ENCODE measurements at regions not wholly inside any gene's neighbourhood (a gene's known extent, or its start where the extent isn't known, plus 50 kb on each side); places are given as distances from the start of the nearest gene placed in this dataset.

DNA sequence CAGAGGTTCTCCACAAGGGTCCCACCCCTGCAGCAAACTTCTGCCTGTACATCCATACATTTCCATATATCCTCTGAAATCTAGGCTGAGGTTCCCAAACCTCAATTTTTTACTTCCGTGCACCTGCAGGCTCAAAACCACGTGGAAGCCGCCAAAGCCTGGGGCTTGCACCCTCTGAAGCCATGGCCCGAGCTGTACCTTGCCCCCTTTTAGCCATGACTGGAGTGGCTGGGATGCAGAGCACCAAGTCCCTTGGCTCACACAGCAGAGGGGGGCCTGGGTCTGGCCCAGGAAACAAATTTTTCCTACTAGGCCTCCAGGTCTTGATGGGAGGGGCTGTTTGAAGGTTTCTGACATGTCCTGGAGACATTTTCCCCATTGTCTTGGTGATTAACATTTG, 84.4 kb downstream of the FSCB start:
- no peak for ATAC-seq
- H3K27ac ChIP-seq: no peak overlapping the region
- no peaks in the 10 kb centered on the region for H3K4me1 ChIP-seq
- no peak overlapping the region for H3K4me3 ChIP-seq
- WGBS, 2 donors (ENCODE audit: low coverage in 1 of 2): 92% methylated on average over 2 of the region's 4 CpGs; no CpG with 5 or more reads in 1 of the 2 donors
- H3K36me3 ChIP-seq: no peaks in the 10 kb centered on the region
- no peaks in the 10 kb centered on the region for H3K27me3 ChIP-seq
- TF ChIP-seq EP300 (IDR thresholded peaks at IDR 0.05) (no peak), POLR2AphosphoS5 (IDR thresholded peaks at IDR 0.05) (no peak), POLR2A (IDR thresholded peaks at IDR 0.05) (no peak)
- TF ChIP-seq, protein P1, sequence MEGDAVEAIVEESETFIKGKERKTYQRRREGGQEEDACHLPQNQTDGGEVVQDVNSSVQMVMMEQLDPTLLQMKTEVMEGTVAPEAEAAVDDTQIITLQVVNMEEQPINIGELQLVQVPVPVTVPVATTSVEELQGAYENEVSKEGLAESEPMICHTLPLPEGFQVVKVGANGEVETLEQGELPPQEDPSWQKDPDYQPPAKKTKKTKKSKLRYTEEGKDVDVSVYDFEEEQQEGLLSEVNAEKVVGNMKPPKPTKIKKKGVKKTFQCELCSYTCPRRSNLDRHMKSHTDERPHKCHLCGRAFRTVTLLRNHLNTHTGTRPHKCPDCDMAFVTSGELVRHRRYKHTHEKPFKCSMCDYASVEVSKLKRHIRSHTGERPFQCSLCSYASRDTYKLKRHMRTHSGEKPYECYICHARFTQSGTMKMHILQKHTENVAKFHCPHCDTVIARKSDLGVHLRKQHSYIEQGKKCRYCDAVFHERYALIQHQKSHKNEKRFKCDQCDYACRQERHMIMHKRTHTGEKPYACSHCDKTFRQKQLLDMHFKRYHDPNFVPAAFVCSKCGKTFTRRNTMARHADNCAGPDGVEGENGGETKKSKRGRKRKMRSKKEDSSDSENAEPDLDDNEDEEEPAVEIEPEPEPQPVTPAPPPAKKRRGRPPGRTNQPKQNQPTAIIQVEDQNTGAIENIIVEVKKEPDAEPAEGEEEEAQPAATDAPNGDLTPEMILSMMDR (IDR thresholded peaks at IDR 0.05): no peak
- no peaks in the 10 kb centered on the region for H3K9me3 ChIP-seq

DNA sequence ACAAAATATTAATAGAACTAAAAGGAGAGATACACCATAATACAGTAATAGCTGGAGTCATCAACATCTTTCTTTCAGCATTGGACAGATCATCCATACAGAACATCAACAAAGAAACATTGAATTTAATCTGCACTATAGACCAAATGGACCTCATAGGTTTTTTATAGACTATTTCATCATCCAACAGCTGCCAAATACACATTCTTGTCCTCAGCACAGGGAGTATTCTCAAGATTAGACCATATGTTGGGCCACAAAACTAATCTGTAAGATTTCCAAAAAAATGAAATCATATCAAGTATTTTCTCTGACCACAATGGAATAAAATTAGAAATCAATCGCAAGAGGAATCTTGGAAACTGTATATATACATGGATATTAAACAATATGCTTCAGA, 86.9 kb downstream of the FSCB start:
- Histone ChIP-seq H3K27me3 (no peaks in the 10 kb centered on the region), H3K4me3 (no peak overlapping the region), H3K9me3 (no peaks in the 10 kb centered on the region), H3K27ac (no peak overlapping the region), H3K36me3 (no peaks in the 10 kb centered on the region), H3K4me1 (no peaks in the 10 kb centered on the region)
- WGBS, 2 donors (ENCODE audit: low coverage in 1 of 2): 64 to 67% methylated on average over 1 of the region's 1 CpG
- no peak for ATAC-seq
- no peak for TF ChIP-seq POLR2A (IDR thresholded peaks at IDR 0.05)
- TF ChIP-seq, protein P1 (IDR thresholded peaks at IDR 0.05): no peak
- no peak for TF ChIP-seq EP300 (IDR thresholded peaks at IDR 0.05)
- TF ChIP-seq POLR2AphosphoS5 (IDR thresholded peaks at IDR 0.05): no peak

DNA sequence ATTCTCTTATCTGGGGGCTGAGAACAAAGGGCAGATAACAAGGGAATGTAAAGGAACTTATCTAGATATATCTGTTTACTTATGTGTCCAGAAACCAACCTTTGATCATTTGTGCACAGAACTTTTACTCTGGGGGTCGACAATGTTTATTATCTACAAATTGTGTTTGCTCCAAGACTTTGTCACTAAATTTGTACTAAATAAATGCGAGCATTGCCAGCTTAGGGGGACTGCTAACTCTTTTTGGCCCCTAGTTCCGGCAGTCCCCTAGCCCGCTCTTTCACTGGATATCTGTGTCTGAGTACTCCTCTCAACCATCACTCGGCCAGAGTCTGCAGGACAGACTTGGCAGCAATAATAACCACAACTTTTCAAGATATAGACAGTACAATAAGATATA, 88.2 kb downstream of the FSCB start:
- H3K27me3 ChIP-seq: no peaks in the 10 kb centered on the region
- H3K27ac ChIP-seq: no peak overlapping the region
- no peaks in the 10 kb centered on the region for H3K36me3 ChIP-seq
- 74 to 83% methylated on average over 2 to 4 of the region's 5 CpGs for WGBS, 2 donors (ENCODE audit: low coverage in 1 of 2)
- no peaks in the 10 kb centered on the region for H3K4me1 ChIP-seq
- no peak for ATAC-seq
- H3K9me3 ChIP-seq: no peaks in the 10 kb centered on the region
- TF ChIP-seq, protein P1 (IDR thresholded peaks at IDR 0.05): no peak
- TF ChIP-seq POLR2AphosphoS5 (IDR thresholded peaks at IDR 0.05) (no peak), POLR2A (IDR thresholded peaks at IDR 0.05) (no peak), EP300 (IDR thresholded peaks at IDR 0.05) (no peak)
- H3K4me3 ChIP-seq: no peak overlapping the region

- Histone ChIP-seq H3K27me3 (no peaks in the 10 kb centered on the region), H3K9me3 (no peaks in the 10 kb centered on the region), H3K4me3 (no peak overlapping the region), H3K27ac (no peak overlapping the region), H3K36me3 (no peaks in the 10 kb centered on the region), H3K4me1 (no peaks in the 10 kb centered on the region)
- 100% methylated on average over 1 of the region's 1 CpG for WGBS, 2 donors (ENCODE audit: low coverage in 1 of 2)
- no peak for TF ChIP-seq POLR2AphosphoS5 (IDR thresholded peaks at IDR 0.05)
- no peak for TF ChIP-seq EP300 (IDR thresholded peaks at IDR 0.05)
- no peak for TF ChIP-seq POLR2A (IDR thresholded peaks at IDR 0.05)
- TF ChIP-seq, protein P1 (IDR thresholded peaks at IDR 0.05): no peak
- ATAC-seq: no peak
These were observed 89.3 kb downstream of the FSCB start for GRCh38 chr14:44417809-44418208.

- 33 to 43% methylated on average over 1 of the region's 1 CpG for WGBS, 2 donors (ENCODE audit: low coverage in 1 of 2)
- no peaks in the 10 kb centered on the region for H3K4me1 ChIP-seq
- H3K4me3 ChIP-seq: no peak overlapping the region
- H3K36me3 ChIP-seq: no peaks in the 10 kb centered on the region
- H3K9me3 ChIP-seq: no peaks in the 10 kb centered on the region
- no peak overlapping the region for H3K27ac ChIP-seq
- no peak for TF ChIP-seq POLR2AphosphoS5 (IDR thresholded peaks at IDR 0.05)
- TF ChIP-seq, protein P1 (IDR thresholded peaks at IDR 0.05): no peak
- TF ChIP-seq EP300 (IDR thresholded peaks at IDR 0.05): no peak
- no peak for TF ChIP-seq POLR2A (IDR thresholded peaks at IDR 0.05)
- ATAC-seq: no peak
- H3K27me3 ChIP-seq: no peaks in the 10 kb centered on the region
These were observed 92.4 kb downstream of the FSCB start for GRCh38 chr14:44414646-44415045.

Data from gastroesophageal sphincter (tissue), 4 donors.